Kidney (tissue), 13 donors: ENCODE measurements at regions not wholly inside any gene's neighbourhood (a gene's known extent, or its start where the extent isn't known, plus 50 kb on each side); places are given as distances from the start of the nearest gene placed in this dataset.

ENCODE experiments used
- DNase-seq, 5 donors: peaks; one replicate each; pipeline ENCODE4 v3.0.0-alpha.2; 2013 to 2020
- FAIRE-seq: peaks from 2 replicates; lab custom pipeline; 2012; peaks lifted over from hg19 to GRCh38; lab: Jason Lieb, UNC
- H3K27ac ChIP-seq, 2 donors: one replicate each; pipeline ENCODE4 v1.7.0; 2013; ENCODE audit warnings: low read depth in 2 of 2, low read length in 2 of 2, inconsistent platforms in 1 of 2
- H3K27me3 ChIP-seq: one replicate; pipeline ENCODE4 v1.7.1; 2013; ENCODE audit warnings: low read length, inconsistent platforms; ENCODE audit not compliant: control insufficient read depth, insufficient read depth
- H3K36me3 ChIP-seq, 3 donors: one replicate each; pipeline versions ENCODE4 v1.7.0 to v1.7.1; 2013; ENCODE audit warnings: low read length in 3 of 3, control low read depth in 1 of 3, inconsistent platforms in 1 of 3; ENCODE audit not compliant: insufficient read depth in 3 of 3, control insufficient read depth in 2 of 3
- H3K4me1 ChIP-seq, 3 donors: one replicate each; pipeline versions ENCODE4 v1.7.0 to v1.7.1; 2013; ENCODE audit warnings: low read length in 3 of 3, inconsistent platforms in 1 of 3, low read depth in 1 of 3; ENCODE audit not compliant: control insufficient read depth in 2 of 3, insufficient read depth in 2 of 3
- H3K4me3 ChIP-seq, 3 donors: one replicate each; pipeline versions ENCODE4 v1.7.0 to v1.8.1; 2013; ENCODE audit warnings: low read length in 3 of 3, control low read depth in 1 of 3, inconsistent platforms in 1 of 3
- H3K9ac ChIP-seq, 3 donors: one replicate each; pipeline versions ENCODE4 v1.7.0 to v1.7.1; 2013; ENCODE audit warnings: low read length in 3 of 3, control low read depth in 1 of 3, inconsistent platforms in 1 of 3
- H3K9me3 ChIP-seq, 3 donors: one replicate each; pipeline versions ENCODE4 v1.7.0 to v1.7.1; 2013; ENCODE audit warnings: low read length in 3 of 3, control low read depth in 1 of 3, inconsistent platforms in 1 of 3; ENCODE audit not compliant: control insufficient read depth in 2 of 3, insufficient read depth in 1 of 3
- intact Hi-C: fragments of 100-400 bp; cut with DNase I; formaldehyde crosslinking; loops from one replicate; pipeline ENCODE4 v1.11.1; 2022
- TF ChIP-seq, protein P1 (sequence below): IDR thresholded peaks from 3 replicates; pipeline ENCODE4 v1.5.1; 2012; ENCODE audit warnings: mild to moderate bottlenecking, moderate library complexity, borderline replicate concordance; ENCODE audit not compliant: insufficient read depth; ENCODE audit errors: extremely low read depth
- donor health status: control.
- donor health status: control.
- donor health status: control.
- donor health status: control.
- donor health status: control.
- donor health status: DM: yes; HTN: yes; CAD: no.
- donor health status: Normal renal cell carcinoma (clear cell type).

DNA sequence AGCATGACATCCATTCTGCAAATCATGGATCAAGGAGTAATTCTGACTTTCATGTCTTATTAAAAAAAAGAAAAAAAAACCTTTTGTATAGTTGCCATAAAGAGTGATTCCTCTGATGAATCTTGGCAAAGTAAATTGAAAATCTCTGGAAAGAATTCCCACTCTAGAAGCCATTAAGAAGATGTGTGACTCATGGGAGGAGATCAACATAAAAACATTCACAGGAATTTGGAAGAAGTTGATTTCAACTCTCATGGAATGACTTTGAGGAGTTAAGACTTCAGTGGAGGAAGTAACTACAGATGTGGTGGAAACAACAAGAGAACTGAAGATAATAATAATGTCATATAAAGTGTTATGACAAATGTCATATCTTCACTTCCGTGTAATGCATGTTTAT, 204.2 kb downstream of the PABPC4L start:
- TF ChIP-seq, protein P1, sequence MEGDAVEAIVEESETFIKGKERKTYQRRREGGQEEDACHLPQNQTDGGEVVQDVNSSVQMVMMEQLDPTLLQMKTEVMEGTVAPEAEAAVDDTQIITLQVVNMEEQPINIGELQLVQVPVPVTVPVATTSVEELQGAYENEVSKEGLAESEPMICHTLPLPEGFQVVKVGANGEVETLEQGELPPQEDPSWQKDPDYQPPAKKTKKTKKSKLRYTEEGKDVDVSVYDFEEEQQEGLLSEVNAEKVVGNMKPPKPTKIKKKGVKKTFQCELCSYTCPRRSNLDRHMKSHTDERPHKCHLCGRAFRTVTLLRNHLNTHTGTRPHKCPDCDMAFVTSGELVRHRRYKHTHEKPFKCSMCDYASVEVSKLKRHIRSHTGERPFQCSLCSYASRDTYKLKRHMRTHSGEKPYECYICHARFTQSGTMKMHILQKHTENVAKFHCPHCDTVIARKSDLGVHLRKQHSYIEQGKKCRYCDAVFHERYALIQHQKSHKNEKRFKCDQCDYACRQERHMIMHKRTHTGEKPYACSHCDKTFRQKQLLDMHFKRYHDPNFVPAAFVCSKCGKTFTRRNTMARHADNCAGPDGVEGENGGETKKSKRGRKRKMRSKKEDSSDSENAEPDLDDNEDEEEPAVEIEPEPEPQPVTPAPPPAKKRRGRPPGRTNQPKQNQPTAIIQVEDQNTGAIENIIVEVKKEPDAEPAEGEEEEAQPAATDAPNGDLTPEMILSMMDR = no peak
- H3K27me3 ChIP-seq = no peaks in the 10 kb centered on the region
- H3K36me3 ChIP-seq = no peaks in the 10 kb centered on the region
- H3K9me3 ChIP-seq = peaks cover 0 to 5% (median 0%) of the 10 kb centered on the region in 3 donors
- intact Hi-C loops = no loop called here
- H3K27ac ChIP-seq = no peak overlapping the region
- DNase-seq = no peak
- FAIRE-seq = no peak
- no peaks in the 10 kb centered on the region for H3K4me1 ChIP-seq
- no peak overlapping the region for H3K9ac ChIP-seq
- no peak overlapping the region for H3K4me3 ChIP-seq

DNA sequence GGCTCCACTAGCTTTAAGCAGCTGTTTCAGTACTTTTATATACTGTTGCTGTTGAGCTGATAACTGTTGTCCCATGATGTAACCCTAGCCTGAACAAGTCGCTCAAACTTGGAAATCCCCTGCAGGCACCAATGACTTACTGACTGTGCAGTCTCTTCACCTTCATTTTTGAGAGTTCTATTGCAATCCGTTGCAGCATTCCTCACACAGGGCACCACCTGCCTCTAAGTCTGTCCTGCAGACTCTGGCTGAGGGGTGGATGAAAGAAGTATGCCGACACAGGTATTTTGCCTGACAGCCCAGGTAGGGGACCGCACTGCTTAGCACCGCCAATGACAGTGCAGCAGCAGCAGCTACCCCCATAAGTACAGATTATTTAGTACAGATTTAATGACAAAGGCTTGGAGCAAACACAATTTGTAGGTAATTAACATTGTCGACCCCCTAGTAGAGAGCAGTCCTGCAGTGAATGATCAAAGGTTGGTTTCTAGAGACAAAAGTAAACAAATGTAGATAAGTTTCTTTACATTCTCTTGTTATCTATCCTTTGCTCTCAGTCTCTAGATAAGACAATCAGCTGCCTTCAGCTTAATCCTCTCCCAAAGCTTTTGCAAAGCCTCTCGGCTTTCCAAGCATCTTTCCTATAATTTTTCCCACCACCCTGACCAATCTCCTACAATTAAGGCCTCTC, 205.0 kb downstream of the PABPC4L start:
- Histone ChIP-seq H3K27me3 (no peaks in the 10 kb centered on the region), H3K27ac (no peak overlapping the region), H3K9me3 (peaks cover 0 to 5% (median 0%) of the 10 kb centered on the region in 3 donors), H3K4me1 (no peaks in the 10 kb centered on the region), H3K9ac (no peak overlapping the region), H3K36me3 (no peaks in the 10 kb centered on the region), H3K4me3 (no peak overlapping the region)
- no peak for DNase-seq
- intact Hi-C loops = no loop called here
- TF ChIP-seq, protein P1 = no peak
- FAIRE-seq = no peak

DNA sequence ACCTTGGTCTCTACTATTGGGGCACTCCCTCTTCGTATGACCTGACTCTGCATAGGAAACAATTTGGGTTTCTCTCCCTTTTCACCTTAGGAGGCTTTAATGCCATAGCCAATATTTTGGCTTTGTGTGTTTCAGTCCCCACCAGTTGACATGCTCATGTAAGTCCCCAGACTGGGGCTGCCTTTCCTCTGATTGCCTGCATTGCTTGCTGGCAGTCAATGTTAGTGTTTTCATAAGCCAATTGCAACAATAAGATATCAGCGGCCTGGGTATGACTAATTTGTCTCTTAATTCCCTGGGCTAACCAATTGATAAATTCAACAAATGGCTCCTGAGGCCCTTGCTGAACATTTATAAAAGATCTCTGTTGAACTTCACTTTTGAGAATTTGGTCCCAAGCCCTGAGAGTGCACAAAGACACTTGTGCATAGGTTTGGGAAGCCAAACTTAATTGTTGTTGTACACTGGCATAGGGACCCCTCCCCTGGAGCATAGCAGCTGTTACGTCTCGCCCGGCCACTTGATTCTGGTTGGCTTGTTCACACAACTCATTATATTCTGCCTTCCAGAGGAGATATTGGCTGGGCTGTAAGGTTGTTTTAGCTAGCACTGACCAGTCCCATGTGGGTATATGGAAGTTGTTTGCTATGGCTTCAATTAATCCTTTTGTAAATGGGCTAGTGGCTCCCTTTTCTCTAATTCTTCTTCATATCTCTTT, 206.2 kb downstream of the PABPC4L start:
- TF ChIP-seq, protein P1 = no peak
- DNase-seq = no peak
- Histone ChIP-seq H3K4me1 (no peaks in the 10 kb centered on the region), H3K9me3 (peaks cover 0 to 14% (median 0%) of the 10 kb centered on the region in 3 donors), H3K27me3 (no peaks in the 10 kb centered on the region), H3K9ac (no peak overlapping the region), H3K27ac (no peak overlapping the region), H3K4me3 (no peak overlapping the region), H3K36me3 (no peaks in the 10 kb centered on the region)
- intact Hi-C loops = no loop called here
- no peak for FAIRE-seq
